HG02981 (cell line): ENCODE measurements at regions not wholly inside any gene's neighbourhood (a gene's known extent, or its start where the extent isn't known, plus 50 kb on each side); places are given as distances from the start of the nearest gene placed in this dataset.

Experiments used
- ATAC-seq: cut with Tn5 transposase; IDR thresholded peaks from one replicate; pipeline ENCODE4 v1.9.1; 2021; ENCODE audit warnings: mild to moderate bottlenecking, moderate library complexity; ENCODE audit not compliant: unreplicated experiment

GRCh38 chr10:62545160-62546066 lies 171.2 kb downstream of the ZNF365 start:
- no peak for ATAC-seq

GRCh38 chr10:62548686-62549085 lies 174.5 kb downstream of the ZNF365 start:
- no peak for ATAC-seq

- ATAC-seq, result no peak
These were observed 176.0 kb downstream of the ZNF365 start for GRCh38 chr10:62550173-62550572.

GRCh38 chr10:62554632-62555199 lies 180.5 kb downstream of the ZNF365 start:
- ATAC-seq, result peak; percentile 64

- ATAC-seq, result no peak
These were observed 185.5 kb downstream of the ZNF365 start for GRCh38 chr10:62559481-62560200.

GRCh38 chr10:62560201-62560819 lies 186.1 kb downstream of the ZNF365 start:
- no peak for ATAC-seq

GRCh38 chr10:62561151-62561550 lies 187.0 kb downstream of the ZNF365 start:
- no peak for ATAC-seq

- no peak for ATAC-seq
These were observed 187.9 kb downstream of the ZNF365 start for GRCh38 chr10:62562101-62562500.

GRCh38 chr10:62562795-62563194 lies 188.6 kb downstream of the ZNF365 start:
- ATAC-seq, result no peak

- no peak for ATAC-seq
These were observed 199.8 kb downstream of the ZNF365 start for GRCh38 chr10:62573929-62574328.

GRCh38 chr10:62577076-62577475 lies 202.9 kb downstream of the ZNF365 start:
- no peak for ATAC-seq

- ATAC-seq, result no peak
These were observed 203.6 kb downstream of the ZNF365 start for GRCh38 chr10:62577666-62578291.

- no peak for ATAC-seq
These were observed 204.1 kb downstream of the ZNF365 start for GRCh38 chr10:62578301-62578700.

GRCh38 chr10:62578916-62579315 lies 204.7 kb downstream of the ZNF365 start:
- ATAC-seq, result no peak

- ATAC-seq, result no peak
These were observed 206.2 kb downstream of the ZNF365 start for GRCh38 chr10:62580396-62580795.

- ATAC-seq, result no peak
These were observed 207.2 kb downstream of the ZNF365 start for GRCh38 chr10:62581351-62581750.

- ATAC-seq, result no peak
These were observed 208.0 kb downstream of the ZNF365 start for GRCh38 chr10:62582101-62582705.

- ATAC-seq, result no peak
These were observed 208.6 kb downstream of the ZNF365 start for GRCh38 chr10:62582804-62583208.

GRCh38 chr10:62583876-62584615 lies 209.9 kb downstream of the ZNF365 start:
- no peak for ATAC-seq

GRCh38 chr10:62584731-62585130 lies 210.6 kb downstream of the ZNF365 start:
- ATAC-seq, result no peak
